22Rv1 (cell line): ENCODE measurements at regions not wholly inside any gene's neighbourhood (a gene's known extent, or its start where the extent isn't known, plus 50 kb on each side); places are given as distances from the start of the nearest gene placed in this dataset.

Experiments
- H3K27ac ChIP-seq: fragments of 450-650 bp; 2 replicates; pipeline ENCODE4 v1.5.1; 2017
- ZFX ChIP-seq: fragments of 450-650 bp; IDR thresholded peaks from 2 replicates; pipeline ENCODE4 v1.6.1; 2017; ENCODE audit warnings: antibody characterized with exemption, borderline replicate concordance
- TF ChIP-seq, protein P1 (sequence below): fragments of 450-650 bp; IDR thresholded peaks from 2 replicates; pipeline ENCODE4 v1.5.1; 2017; ENCODE audit warnings: mild to moderate bottlenecking

- TF ChIP-seq ZFX, result no peak
- TF ChIP-seq, protein P1, sequence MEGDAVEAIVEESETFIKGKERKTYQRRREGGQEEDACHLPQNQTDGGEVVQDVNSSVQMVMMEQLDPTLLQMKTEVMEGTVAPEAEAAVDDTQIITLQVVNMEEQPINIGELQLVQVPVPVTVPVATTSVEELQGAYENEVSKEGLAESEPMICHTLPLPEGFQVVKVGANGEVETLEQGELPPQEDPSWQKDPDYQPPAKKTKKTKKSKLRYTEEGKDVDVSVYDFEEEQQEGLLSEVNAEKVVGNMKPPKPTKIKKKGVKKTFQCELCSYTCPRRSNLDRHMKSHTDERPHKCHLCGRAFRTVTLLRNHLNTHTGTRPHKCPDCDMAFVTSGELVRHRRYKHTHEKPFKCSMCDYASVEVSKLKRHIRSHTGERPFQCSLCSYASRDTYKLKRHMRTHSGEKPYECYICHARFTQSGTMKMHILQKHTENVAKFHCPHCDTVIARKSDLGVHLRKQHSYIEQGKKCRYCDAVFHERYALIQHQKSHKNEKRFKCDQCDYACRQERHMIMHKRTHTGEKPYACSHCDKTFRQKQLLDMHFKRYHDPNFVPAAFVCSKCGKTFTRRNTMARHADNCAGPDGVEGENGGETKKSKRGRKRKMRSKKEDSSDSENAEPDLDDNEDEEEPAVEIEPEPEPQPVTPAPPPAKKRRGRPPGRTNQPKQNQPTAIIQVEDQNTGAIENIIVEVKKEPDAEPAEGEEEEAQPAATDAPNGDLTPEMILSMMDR, result no peak
- H3K27ac ChIP-seq, result no peak overlapping the region
These were observed 84.9 kb upstream of the RHOBTB1 start for GRCh38 chr10:61028861-61029361.

GRCh38 chr10:61024856-61025201, 80.8 kb upstream of the RHOBTB1 start:
- H3K27ac ChIP-seq, result no peak overlapping the region
- TF ChIP-seq, protein P1, result peak; percentile 78
- TF ChIP-seq ZFX, result no peak

DNA sequence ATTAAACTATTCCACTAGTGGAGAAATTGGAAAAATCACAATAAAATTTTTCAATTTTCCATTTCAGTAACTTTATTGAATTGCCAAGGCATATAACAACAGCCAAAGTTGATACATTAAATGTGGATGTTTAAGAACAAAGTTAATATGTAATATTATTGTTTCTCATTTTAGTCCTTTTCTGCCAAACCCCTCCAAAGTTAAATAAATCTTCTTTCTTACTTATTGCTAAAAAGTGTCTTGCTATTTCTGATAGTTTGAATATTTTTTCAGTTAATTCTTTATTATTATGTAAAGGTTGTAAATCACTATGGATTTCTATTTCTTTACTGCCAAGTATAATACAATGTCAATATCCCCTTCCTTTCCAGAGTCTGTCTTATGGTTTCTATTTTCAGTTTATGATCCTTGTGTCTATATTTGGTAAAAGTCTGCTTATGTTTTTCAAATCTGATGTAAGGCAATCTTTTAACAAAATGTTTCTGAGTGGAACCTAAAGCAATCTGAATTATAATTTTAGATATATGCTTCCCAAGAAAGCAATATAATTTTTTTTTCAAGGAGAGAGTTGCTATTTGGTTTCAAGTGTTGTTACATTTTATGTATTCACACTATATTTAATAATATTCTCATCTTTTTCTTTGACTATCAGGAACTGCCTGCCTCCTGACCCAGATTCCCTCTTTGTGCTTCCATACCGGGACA, 80.3 kb upstream of the RHOBTB1 start:
- no peak overlapping the region for H3K27ac ChIP-seq
- TF ChIP-seq, protein P1, result no peak
- no peak for TF ChIP-seq ZFX

DNA sequence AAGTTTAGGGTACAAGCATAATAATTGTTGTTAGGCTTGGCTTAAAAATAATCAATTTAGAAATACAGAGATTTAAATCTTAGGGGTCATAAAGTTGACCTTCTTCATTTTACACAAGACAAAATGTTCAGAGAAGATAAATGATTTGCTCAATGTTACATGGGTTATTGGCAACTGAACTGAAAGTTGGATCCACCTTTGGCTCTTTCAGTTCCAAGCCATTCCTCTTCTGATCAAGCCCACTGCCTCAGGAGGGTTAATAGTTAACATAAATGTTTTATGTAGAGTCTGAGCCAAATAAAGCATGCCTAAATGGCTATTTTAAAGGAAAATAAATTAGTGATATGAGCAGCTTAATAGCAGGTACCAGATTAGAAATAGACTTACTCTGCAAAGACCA, 79.1 kb upstream of the RHOBTB1 start:
- TF ChIP-seq ZFX, result no peak
- TF ChIP-seq, protein P1, result no peak
- H3K27ac ChIP-seq, result no peak overlapping the region

GRCh38 chr10:61021926-61022325, 77.9 kb upstream of the RHOBTB1 start:
- no peak overlapping the region for H3K27ac ChIP-seq
- TF ChIP-seq ZFX, result no peak
- TF ChIP-seq, protein P1, result no peak

DNA sequence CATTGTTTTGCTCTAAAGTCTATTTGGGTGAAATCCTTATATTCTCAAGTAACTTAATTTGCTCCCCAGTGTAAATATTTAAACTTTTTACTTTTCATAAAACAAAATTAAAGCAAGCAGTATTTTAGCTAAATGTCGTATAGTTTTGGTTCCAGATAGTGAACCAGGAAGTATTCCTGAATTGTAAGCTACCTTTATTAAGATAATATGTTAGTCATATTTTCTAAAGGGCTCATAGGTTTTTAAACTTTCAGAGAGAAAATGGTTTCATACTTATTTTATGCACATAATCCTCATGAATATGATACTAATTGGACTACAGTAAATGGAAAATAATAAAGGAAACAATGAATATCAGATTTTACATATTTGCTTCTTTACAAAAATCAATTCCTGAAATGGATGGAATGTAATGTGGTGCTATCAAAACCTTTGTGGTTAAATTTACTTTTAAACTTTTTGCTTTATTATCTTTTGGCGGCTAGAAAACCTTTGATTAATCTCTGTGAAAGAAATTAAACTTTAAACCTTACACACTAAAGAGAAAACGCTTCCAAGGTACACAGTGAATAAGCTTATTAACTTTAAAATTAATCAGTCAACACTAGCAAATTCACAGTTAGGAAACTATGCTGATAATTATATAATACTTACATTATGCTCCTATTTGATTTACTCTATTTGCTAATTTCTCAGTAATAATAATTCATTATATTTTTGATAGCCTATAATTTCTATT, 76.6 kb upstream of the RHOBTB1 start:
- TF ChIP-seq, protein P1, result no peak
- TF ChIP-seq ZFX, result no peak

GRCh38 chr10:61018146-61018545, 74.2 kb upstream of the RHOBTB1 start:
- TF ChIP-seq, protein P1, result no peak
- no peak for TF ChIP-seq ZFX
- H3K27ac ChIP-seq, result no peak overlapping the region

More for the DNA sequence above, 76.6 kb upstream of the RHOBTB1 start:
- H3K27ac ChIP-seq, result no peak overlapping the region
